GM19372 (cell line): ENCODE measurements at regions not wholly inside any gene's neighbourhood (a gene's known extent, or its start where the extent isn't known, plus 50 kb on each side); places are given as distances from the start of the nearest gene placed in this dataset.

ENCODE experiments used
- ATAC-seq: cut with Tn5 transposase; IDR thresholded peaks from one replicate; pipeline ENCODE4 v1.9.1; 2021; ENCODE audit warnings: mild to moderate bottlenecking, low read depth, moderate library complexity; ENCODE audit not compliant: unreplicated experiment

- ATAC-seq = no peak
Measured at GRCh38 chr11:108994887-108995286, 330.0 kb downstream of the DDX10 start.

DNA sequence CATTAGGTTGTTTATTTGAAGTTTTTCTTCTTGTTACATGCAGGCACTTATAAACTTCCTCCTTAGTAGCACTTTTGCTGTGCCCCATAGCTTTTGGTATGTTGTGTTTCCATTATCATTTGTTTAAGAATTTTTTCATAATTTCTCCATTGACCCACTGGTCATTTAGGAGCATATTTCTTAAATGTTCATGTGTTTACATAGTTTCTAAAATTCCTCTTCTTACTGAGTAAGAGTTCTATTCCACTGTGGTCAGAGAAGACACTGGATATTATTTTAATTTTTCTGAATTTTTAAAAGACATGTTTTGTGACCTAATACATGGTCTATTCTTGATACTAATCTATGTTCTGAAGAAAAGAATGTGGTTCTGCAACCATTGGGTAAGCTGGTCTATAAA, 333.0 kb downstream of the DDX10 start:
- no peak for ATAC-seq

DNA sequence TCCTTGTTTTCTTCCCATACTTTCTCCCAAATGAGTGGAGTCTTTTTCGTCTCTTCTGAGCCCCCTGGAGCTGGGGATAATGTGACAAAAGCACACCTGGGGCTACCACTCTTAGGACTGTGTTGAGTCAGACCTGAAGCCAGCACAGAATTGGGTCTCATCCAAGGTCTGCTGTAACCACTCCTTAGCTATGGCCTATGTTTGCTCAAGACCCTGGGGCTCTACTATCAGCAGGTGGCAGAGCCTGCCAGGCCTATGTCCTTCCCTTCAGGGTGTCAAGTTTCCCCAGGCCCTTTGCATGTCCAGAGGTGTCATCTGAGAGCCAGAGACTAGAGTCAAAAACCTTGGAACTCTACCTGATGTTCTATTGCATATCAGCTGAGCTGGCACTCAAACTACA, 335.7 kb downstream of the DDX10 start:
- ATAC-seq = no peak

- ATAC-seq = no peak
Measured at GRCh38 chr11:109001585-109001984, 336.7 kb downstream of the DDX10 start.

DNA sequence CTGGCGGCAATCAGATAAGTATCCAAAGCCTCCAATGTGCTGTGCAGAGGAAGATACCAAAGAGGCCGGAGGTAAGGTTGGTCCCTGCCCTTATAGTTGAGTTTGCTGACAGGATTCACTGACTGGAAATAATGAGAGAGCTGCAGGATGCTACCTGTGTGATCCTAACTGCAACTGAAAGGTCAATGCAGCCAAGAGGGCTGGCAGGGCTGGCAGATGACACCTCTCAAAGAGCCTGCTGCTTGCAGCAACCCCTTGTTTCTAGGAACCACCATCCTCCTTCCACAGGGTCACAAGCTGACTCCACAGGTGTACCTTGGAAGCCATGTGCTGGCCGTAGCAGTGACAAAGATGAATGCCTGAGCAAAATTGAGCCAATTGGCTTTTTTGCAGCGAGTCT, 348.1 kb downstream of the DDX10 start:
- no peak for ATAC-seq

DNA sequence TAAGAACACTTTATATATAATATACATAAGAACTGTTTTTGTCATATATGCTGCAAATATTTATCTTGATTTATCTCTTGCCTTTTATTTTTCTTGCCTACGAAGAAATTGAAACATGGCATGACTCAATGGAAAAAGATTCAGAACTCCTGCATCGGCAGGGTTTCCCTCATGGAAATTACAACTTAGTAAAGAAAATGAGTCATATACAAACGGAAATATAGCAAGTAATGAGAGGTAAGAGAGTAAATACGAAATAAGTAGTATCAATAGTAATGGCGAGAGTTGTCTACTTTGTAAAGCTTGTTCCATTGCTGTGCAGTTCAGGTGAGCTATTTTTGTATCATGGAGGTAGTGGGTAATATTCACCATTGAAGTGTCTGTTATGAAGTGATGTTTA, 350.4 kb downstream of the DDX10 start:
- no peak for ATAC-seq

- no peak for ATAC-seq
Measured at GRCh38 chr11:109016724-109017123, 351.9 kb downstream of the DDX10 start.

DNA sequence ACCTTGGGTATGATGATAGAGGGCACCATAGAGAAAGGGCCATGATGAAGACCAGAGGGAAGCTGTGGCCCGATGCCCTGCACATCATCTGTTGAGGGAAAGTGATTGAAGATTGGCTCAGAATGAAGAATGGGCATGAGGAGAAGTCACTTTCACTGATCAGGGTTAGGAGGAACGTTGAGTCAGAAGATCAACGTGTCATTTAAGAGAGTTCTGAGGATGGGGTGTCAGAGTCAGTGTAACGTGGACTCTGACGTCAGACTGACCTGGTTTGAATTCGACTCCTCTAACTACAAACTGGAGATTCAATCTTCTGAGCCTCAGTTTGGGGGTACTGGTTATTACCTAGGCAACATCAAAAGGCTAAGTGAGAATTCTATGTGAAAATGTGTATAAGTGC, 352.6 kb downstream of the DDX10 start:
- no peak for ATAC-seq

- no peak for ATAC-seq
Measured at GRCh38 chr11:109018639-109019038, 353.8 kb downstream of the DDX10 start.

DNA sequence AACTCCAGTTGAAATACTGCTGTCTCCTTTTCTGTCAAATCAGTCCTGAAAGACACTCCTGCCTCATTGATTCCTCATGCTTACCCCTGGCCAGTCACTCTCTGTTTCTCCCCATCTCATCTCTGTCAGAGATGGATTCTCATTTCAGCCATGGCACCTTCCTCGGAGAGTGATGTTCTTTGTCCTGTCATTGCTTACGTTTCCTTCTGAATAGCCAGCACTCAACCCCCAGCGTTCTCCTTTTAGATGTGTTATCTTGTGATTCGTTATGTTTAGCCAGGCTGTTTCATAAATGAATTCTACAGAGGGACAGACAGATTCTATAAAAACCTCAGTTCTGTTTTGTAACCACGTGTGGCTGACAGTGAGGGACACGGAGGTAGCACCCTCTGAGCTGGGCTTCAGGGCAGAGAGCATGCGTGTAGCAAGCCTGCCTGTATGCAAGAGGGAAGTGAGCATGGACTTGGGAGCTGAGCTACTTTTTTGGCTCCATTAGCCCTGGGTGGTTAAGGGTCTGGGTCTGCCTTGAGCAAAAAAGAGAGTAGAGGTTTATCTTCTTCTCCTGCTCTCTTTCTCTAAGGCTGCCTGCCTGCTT, 354.6 kb downstream of the DDX10 start:
- ATAC-seq = no peak

DNA sequence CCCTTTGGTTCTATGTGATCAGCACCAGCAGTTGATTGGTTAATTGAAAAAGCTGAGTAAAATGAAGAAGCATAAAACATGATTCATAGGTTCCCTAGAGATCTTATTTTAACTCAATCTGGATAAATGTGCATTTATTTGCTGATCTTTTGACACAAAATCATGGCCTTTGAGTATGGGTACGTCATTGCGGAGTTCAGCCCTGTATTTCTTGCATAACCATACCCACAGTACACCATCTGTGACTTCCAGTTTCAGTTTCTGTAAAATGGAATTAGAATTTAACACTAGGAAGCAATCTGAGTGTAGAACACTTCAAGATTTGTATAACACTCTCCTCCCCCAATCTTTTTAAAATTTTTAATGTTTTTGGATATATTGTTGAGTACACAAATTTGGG, 358.2 kb downstream of the DDX10 start:
- ATAC-seq = no peak

GRCh38 chr11:109026891-109027489, 362.1 kb downstream of the DDX10 start:
- ATAC-seq = no peak

- ATAC-seq = no peak
Measured at GRCh38 chr11:109027851-109028250, 363.0 kb downstream of the DDX10 start.

DNA sequence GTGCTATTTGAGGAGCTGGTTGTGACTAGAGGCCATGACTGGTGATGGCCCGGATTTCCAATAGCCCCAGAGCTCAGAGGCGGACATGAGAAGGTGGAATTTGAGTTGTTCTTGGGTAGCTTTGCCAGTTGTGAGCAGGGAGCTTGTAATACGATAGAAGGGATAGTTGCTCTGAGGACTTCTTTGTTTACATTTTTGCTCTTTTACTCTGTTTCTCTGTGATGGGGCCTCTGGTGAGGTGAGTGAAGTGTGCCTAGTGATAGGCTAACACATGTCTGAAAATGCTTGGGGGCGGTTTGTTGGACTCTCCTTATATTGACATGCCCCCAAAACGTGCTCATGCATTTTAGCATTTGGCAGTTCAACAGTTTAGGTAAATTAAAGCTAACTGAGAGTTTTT, 365.1 kb downstream of the DDX10 start:
- no peak for ATAC-seq

DNA sequence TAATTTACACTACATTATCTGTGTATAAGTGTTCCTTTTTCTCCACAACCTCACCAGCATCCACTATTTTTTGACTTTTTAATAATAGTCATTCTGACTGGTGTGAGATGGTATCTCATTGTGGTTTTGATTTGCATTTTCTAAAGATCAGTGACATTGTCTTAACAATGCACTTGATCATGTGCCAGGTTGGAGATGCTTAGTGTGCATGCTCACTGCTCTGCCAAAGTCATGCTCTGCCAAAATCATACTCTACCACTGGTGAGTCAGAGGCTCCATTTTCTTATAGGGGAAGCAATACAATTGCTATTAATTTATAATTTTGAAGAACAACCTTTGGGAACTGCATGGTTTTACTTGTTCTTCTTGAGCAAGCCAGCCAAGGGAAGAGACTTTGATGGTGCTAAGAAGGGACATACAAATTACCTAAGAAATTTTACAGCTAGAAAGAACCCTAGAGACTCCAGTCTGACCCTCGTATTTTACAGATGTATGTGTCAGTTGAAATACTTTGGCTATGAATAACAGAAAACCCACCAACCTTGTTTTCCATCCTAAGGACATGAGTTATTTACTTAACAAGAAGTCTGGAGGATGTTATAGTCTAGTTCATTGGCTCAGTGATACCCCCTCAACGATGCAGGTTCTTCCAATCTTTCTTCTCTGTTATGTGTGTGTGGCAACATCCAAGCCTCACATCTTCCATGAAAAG, 368.9 kb downstream of the DDX10 start:
- no peak for ATAC-seq

GRCh38 chr11:109034339-109034696, 369.4 kb downstream of the DDX10 start:
- ATAC-seq = no peak

- ATAC-seq = no peak
Measured at GRCh38 chr11:109035284-109035683, 370.4 kb downstream of the DDX10 start.

DNA sequence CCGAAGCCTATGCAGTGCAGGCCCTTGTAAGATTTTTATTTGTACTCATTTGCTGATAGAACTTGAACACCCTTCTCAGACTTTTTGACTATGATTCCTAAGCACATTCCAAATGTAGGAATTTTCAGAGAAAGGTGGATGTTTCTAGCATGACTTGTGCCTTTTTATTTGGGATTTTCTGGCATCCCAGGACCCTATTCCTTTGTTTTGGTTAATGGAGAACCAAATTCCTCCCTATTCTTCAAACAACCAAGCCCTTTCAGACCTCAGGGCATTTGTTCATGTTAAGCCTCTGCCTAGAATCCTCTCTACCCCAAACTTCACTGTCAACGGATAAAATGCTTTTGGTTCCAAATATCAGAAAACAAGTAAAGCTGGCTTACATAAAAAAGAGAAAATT, 371.1 kb downstream of the DDX10 start:
- ATAC-seq = no peak

- no peak for ATAC-seq
Measured at GRCh38 chr11:109037856-109038780, 373.2 kb downstream of the DDX10 start.

DNA sequence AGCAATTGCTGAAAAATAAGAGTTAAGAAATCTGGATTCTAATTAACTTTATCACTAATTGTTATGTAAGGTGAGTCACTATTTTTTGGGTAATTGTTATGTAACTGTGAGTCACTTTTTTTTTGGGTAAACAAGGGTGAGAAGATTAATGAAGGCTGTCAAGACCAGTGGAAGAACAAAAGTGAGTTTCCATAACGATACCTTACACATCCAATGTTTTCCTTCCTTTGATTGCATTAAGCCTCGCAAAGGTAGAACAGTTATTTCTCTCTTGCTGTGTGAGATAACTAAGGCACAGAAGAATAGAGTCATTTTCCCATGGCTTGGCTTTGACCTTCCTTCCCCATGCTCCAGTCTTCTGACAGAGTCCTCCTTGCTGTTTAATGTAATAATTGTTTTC, 374.7 kb downstream of the DDX10 start:
- ATAC-seq = no peak

DNA sequence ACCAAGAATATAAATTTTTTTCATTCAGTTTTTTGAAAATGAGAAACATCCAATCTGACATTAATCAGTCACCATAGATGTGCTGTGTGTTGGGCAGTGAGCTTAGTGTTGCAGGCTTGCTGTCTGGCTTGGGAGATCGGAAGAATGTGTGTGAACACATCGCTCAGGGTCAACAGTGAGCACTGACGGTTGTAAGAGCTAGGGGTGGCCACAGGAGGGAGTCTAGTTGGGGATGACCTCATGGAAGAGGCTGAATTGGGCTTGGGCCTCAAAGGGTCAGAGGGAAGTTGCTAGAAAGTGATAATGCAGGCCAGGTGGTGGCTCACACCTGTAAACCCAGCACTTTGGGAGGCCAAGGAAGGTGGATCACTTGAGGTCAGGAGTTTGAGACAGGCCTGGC, 375.4 kb downstream of the DDX10 start:
- ATAC-seq = no peak
